Panc1 (cell line): ENCODE measurements at regions not wholly inside any gene's neighbourhood (a gene's known extent, or its start where the extent isn't known, plus 50 kb on each side); places are given as distances from the start of the nearest gene placed in this dataset.

ENCODE experiments used
- ATAC-seq: fragments of 200-7000 bp; cut with Tn5 transposase; 2 replicates; pipeline ENCODE4 v1.9.1; 2020; ENCODE audit warnings: mild to moderate bottlenecking, moderate library complexity
- BruUV-seq: library from RNA; stranded (reverse); fragments of 400-500 nt; replicated peaks from 2 replicates; lab custom pipeline; 2021; lab: Mats Ljungman, UMichigan
- CTCF ChIA-PET: fragments of 300-600 bp; sonication (Branson Sonifier 250); formaldehyde crosslinking; loops from one replicate; lab custom pipeline; 2022; ENCODE audit warnings: antibody characterized with exemption; lab: Charles Lee
- POLR2A ChIA-PET: fragments of 300-600 bp; sonication (Branson Sonifier 250); formaldehyde crosslinking; loops from one replicate; lab custom pipeline; 2022; ENCODE audit warnings: antibody characterized with exemption; lab: Charles Lee
- DNase-seq: peaks from one replicate; pipeline ENCODE4 v3.0.0-alpha.2; 2010; ENCODE audit warnings: low read depth, low spot score
- H3K27ac ChIP-seq: 2 replicates; pipeline ENCODE4 v1.5.1; 2011; ENCODE audit warnings: mild to moderate bottlenecking, low read length, inconsistent platforms
- H3K27me3 ChIP-seq: fragments of 200-500 bp; sonication (Bioruptor generic); 2 replicates; pipeline ENCODE4 v1.6.0; 2014; ENCODE audit warnings: low read length, inconsistent platforms; ENCODE audit not compliant: control insufficient read depth, insufficient read depth
- H3K36me3 ChIP-seq: fragments of 200-500 bp; sonication (Bioruptor generic); 2 replicates; pipeline ENCODE4 v1.5.1; 2014; ENCODE audit warnings: inconsistent platforms, mild to moderate bottlenecking, low read length, moderate library complexity; ENCODE audit not compliant: control insufficient read depth, insufficient read depth
- H3K4me1 ChIP-seq: 2 replicates; pipeline ENCODE4 v1.5.1; 2011; ENCODE audit warnings: inconsistent platforms, mild to moderate bottlenecking, low read length, moderate library complexity; ENCODE audit not compliant: control insufficient read depth, insufficient read depth
- H3K4me3 ChIP-seq, 2 experiments: 2 replicates each; pipeline ENCODE4 v1.5.1; 2011 to 2012; ENCODE audit warnings: low read depth in 2 of 2, low read length in 2 of 2, mild to moderate bottlenecking in 2 of 2, inconsistent platforms in 1 of 2, moderate library complexity in 1 of 2
- H3K9me3 ChIP-seq: fragments of 200-500 bp; sonication (Bioruptor generic); 2 replicates; pipeline ENCODE4 v1.5.1; 2014; ENCODE audit warnings: low read depth, mild to moderate bottlenecking, inconsistent platforms, low read length, moderate library complexity; ENCODE audit not compliant: control insufficient read depth, insufficient read depth
- CTCF ChIP-seq: fragments of 450-650 bp; IDR thresholded peaks from 2 replicates; pipeline ENCODE4 v1.5.1; 2017; ENCODE audit warnings: mild to moderate bottlenecking
- POLR2AphosphoS5 ChIP-seq: IDR thresholded peaks from 2 replicates; pipeline ENCODE4 v1.6.1; 2012; ENCODE audit warnings: mild to moderate bottlenecking, low read depth, low read length, moderate library complexity
- REST ChIP-seq, 2 experiments: IDR thresholded peaks; 2 replicates each; pipeline ENCODE4 v1.6.1; 2011 to 2012; ENCODE audit warnings: low read depth in 2 of 2, control low read depth in 1 of 2, low read length in 1 of 2, mild to moderate bottlenecking in 1 of 2, moderate library complexity in 1 of 2; ENCODE audit not compliant: insufficient read depth in 1 of 2
- SIN3A ChIP-seq: IDR thresholded peaks from 2 replicates; pipeline ENCODE4 v1.6.1; 2012; ENCODE audit warnings: low read depth, mild to moderate bottlenecking, low read length, moderate library complexity, borderline replicate concordance; ENCODE audit not compliant: insufficient read depth
- TCF7L2 ChIP-seq: IDR thresholded peaks from 2 replicates; pipeline ENCODE4 v1.6.1; 2011; ENCODE audit warnings: mild to moderate bottlenecking, low read depth, low read length, inconsistent platforms
- in situ Hi-C: cut with HindIII; loops from 2 replicates; pipeline ENCODE4 v1.10.0; 2016; ENCODE audit warnings: low sequenced_read_pairs, low pct_unique_long_range_greater_than_20kb
- intact Hi-C: fragments of 100-400 bp; cut with micrococcal nuclease; formaldehyde crosslinking; loops from one replicate; pipeline ENCODE4 v1.10.0; 2022; ENCODE audit not compliant: unreplicated experiment

GRCh38 chr1:219419065-219419464, 193.8 kb downstream of the ZC3H11B start:
- CTCF ChIA-PET = no interaction called here
- no peaks in the 10 kb centered on the region for H3K4me1 ChIP-seq
- no peak overlapping the region for H3K27ac ChIP-seq
- TF ChIP-seq TCF7L2 (no peak), REST (IDR thresholded peaks at IDR 0.05; ENCODE audit: insufficient read depth in 1 of 2, low read depth in 2 of 2, low read length in 1 of 2) (no peak), POLR2AphosphoS5 (no peak), SIN3A (no peak), CTCF (no peak)
- in situ Hi-C loops = no loop called here
- BruUV-seq = no TSS peak
- intact Hi-C loops = loop anchor here (5.0 kb wide), 1 partner anchor 1092 kb away; no protein-coding TSS in a partner anchor
- H3K9me3 ChIP-seq = no peaks in the 10 kb centered on the region
- DNase-seq = no peak
- POLR2A ChIA-PET = no interaction called here
- H3K4me3 ChIP-seq = no peak overlapping the region
- ATAC-seq = no peak
- H3K36me3 ChIP-seq = no peaks in the 10 kb centered on the region
- no peaks in the 10 kb centered on the region for H3K27me3 ChIP-seq

DNA sequence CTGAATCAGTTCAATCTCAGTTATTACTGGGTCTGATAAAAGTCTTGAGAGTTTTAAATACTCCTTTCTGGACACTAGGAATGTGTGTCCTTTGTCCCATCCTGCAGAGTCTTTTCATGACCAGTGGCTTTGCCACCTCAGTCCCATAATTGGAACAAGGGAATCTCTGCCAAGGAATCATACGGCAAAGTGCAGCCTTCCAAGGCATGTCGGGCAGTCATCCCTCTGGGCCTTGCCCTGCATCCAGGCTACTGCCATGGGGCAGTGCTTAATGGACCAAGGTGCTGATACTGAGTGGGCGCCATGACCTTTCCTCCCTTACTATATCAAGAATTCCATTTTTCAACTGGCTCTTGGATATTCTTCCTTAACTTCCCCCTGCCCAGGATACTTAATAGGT, 195.3 kb downstream of the ZC3H11B start:
- intact Hi-C loops (loop anchor here (5.0 kb wide), 1 partner anchor 1090 kb away; no protein-coding TSS in a partner anchor), in situ Hi-C loops (no loop called here)
- Histone ChIP-seq H3K27ac (no peak overlapping the region), H3K4me3 (no peak overlapping the region), H3K27me3 (no peaks in the 10 kb centered on the region), H3K9me3 (no peaks in the 10 kb centered on the region), H3K36me3 (no peaks in the 10 kb centered on the region), H3K4me1 (no peaks in the 10 kb centered on the region)
- ATAC-seq = no peak
- ChIA-PET POLR2A (no interaction called here), CTCF (no interaction called here)
- no peak for DNase-seq
- TF ChIP-seq REST (IDR thresholded peaks at IDR 0.05; ENCODE audit: insufficient read depth in 1 of 2, low read depth in 2 of 2, low read length in 1 of 2) (no peak), POLR2AphosphoS5 (no peak), CTCF (no peak), SIN3A (no peak), TCF7L2 (no peak)
- no TSS peak for BruUV-seq
